ENCODE measurements at regions not wholly inside any gene's neighbourhood (a gene's known extent, or its start where the extent isn't known, plus 50 kb on each side); places are given as distances from the start of the nearest gene placed in this dataset.

DNA sequence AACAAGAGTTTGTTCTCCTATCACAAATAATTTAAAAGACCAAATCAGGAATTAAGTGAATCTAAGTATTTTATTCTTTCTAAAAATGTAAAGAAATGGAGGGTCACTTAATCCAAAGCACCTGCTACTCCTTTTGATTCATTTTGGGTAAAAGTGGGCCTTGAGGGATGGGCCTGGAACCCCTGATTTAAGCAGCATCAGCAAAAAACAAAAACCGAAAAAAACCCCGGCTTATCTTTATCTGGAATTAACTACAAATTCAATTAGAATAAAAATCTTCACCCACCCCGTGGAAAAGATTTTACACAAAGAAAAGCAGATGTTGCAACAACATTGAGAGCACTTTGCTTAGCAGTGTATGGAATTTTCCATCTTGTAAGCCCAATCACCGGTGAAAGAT is 1018.2 kb downstream of the MCTP2 start:
- no peaks in the 10 kb centered on the region for H3K27me3 ChIP-seq (replicated peaks; ENCODE audit: insufficient read depth, low read length)
- H4K20me1 ChIP-seq (ENCODE audit: insufficient read depth, low read length) = no peaks in the 10 kb centered on the region
- no peaks in the 10 kb centered on the region for H3K79me2 ChIP-seq (ENCODE audit: low read length)
- H3K4me2 ChIP-seq (ENCODE audit: low read depth, low read length) = no peak overlapping the region
- no peaks in the 10 kb centered on the region for H3K9me2 ChIP-seq (replicated peaks; ENCODE audit: insufficient read depth, low read length)
- H3K9me3 ChIP-seq (replicated peaks; ENCODE audit: insufficient read depth, low read length) = no peaks in the 10 kb centered on the region
- no peak overlapping the region for H3K27ac ChIP-seq (ENCODE audit: low read length)
- no peaks in the 10 kb centered on the region for H3K36me3 ChIP-seq (replicated peaks; ENCODE audit: insufficient read depth, low read length)
- TF ChIP-seq EZH2 (optimal IDR thresholded peaks at IDR 0.05; ENCODE audit: low read depth, low read length) = no peak
- no peak for TF ChIP-seq EZH2phosphoT487 (IDR thresholded peaks at IDR 0.05; ENCODE audit: low read length)
- TF ChIP-seq, protein P1, sequence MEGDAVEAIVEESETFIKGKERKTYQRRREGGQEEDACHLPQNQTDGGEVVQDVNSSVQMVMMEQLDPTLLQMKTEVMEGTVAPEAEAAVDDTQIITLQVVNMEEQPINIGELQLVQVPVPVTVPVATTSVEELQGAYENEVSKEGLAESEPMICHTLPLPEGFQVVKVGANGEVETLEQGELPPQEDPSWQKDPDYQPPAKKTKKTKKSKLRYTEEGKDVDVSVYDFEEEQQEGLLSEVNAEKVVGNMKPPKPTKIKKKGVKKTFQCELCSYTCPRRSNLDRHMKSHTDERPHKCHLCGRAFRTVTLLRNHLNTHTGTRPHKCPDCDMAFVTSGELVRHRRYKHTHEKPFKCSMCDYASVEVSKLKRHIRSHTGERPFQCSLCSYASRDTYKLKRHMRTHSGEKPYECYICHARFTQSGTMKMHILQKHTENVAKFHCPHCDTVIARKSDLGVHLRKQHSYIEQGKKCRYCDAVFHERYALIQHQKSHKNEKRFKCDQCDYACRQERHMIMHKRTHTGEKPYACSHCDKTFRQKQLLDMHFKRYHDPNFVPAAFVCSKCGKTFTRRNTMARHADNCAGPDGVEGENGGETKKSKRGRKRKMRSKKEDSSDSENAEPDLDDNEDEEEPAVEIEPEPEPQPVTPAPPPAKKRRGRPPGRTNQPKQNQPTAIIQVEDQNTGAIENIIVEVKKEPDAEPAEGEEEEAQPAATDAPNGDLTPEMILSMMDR (IDR thresholded peaks at IDR 0.05; ENCODE audit: low read length) = no peak
- no peak overlapping the region for H2AFZ ChIP-seq (ENCODE audit: low read length)
- H3K9ac ChIP-seq (ENCODE audit: low read length) = no peak overlapping the region
- no peaks in the 10 kb centered on the region for H3F3A ChIP-seq (ENCODE audit: insufficient read depth, low read length)
- no peak overlapping the region for H3K4me3 ChIP-seq (ENCODE audit: low read length)
- no peaks in the 10 kb centered on the region for H3K4me1 ChIP-seq (ENCODE audit: low read length)
- no peak for DNase-seq

DNA sequence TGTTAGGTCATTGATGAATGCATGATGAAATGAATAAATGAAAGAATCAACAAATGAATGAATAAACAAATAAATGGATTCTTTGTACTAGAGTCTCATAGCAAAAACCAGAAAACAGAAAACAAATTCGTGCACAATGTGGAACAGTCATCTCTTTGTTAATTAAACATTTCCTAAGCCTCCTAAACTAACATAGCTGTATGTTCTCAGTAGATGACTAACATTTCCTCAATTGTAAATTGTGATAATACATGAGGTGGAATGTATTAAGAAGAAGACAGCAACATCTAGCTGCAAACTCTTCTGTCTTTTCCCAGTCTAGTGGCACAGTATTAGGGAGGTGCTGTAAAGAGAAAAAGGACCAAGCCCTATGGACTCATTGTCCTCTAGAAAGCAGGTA is 1021.0 kb downstream of the MCTP2 start:
- H4K20me1 ChIP-seq (ENCODE audit: insufficient read depth, low read length) = no peaks in the 10 kb centered on the region
- H3F3A ChIP-seq (ENCODE audit: insufficient read depth, low read length) = no peaks in the 10 kb centered on the region
- no peak overlapping the region for H3K27ac ChIP-seq (ENCODE audit: low read length)
- no peak overlapping the region for H2AFZ ChIP-seq (ENCODE audit: low read length)
- H3K9ac ChIP-seq (ENCODE audit: low read length) = no peak overlapping the region
- H3K4me1 ChIP-seq (ENCODE audit: low read length) = no peaks in the 10 kb centered on the region
- H3K4me2 ChIP-seq (ENCODE audit: low read depth, low read length) = no peak overlapping the region
- no peaks in the 10 kb centered on the region for H3K9me3 ChIP-seq (replicated peaks; ENCODE audit: insufficient read depth, low read length)
- no peaks in the 10 kb centered on the region for H3K79me2 ChIP-seq (ENCODE audit: low read length)
- no peaks in the 10 kb centered on the region for H3K27me3 ChIP-seq (replicated peaks; ENCODE audit: insufficient read depth, low read length)
- H3K4me3 ChIP-seq (ENCODE audit: low read length) = no peak overlapping the region
- H3K36me3 ChIP-seq (replicated peaks; ENCODE audit: insufficient read depth, low read length) = no peaks in the 10 kb centered on the region
- no peaks in the 10 kb centered on the region for H3K9me2 ChIP-seq (replicated peaks; ENCODE audit: insufficient read depth, low read length)
- no peak for DNase-seq
- TF ChIP-seq EZH2 (optimal IDR thresholded peaks at IDR 0.05; ENCODE audit: low read depth, low read length) (no peak), EZH2phosphoT487 (IDR thresholded peaks at IDR 0.05; ENCODE audit: low read length) (no peak)
- TF ChIP-seq, protein P1 (IDR thresholded peaks at IDR 0.05; ENCODE audit: low read length) = no peak

DNA sequence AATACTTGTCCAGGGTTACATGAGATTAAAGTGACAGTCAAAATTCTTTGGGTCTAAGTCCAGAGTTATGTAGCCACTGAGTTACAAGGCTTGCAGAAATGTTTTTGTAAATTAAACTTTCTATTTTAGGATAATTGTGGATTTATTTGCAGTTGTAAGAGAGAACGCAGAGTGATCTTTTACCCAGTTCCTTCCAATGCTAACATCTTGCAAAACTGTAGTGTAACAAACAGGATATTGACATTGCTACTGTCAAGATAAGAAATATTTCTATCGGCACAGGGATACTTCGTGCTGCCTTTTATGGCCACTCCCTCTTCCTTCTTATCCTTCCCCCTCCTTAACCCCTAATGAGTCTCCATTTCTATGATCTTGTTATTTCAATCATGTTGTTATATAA is 1022.9 kb downstream of the MCTP2 start:
- TF ChIP-seq, protein P1 (IDR thresholded peaks at IDR 0.05; ENCODE audit: low read length) = no peak
- TF ChIP-seq EZH2 (optimal IDR thresholded peaks at IDR 0.05; ENCODE audit: low read depth, low read length) (no peak), EZH2phosphoT487 (IDR thresholded peaks at IDR 0.05; ENCODE audit: low read length) (no peak)
- Histone ChIP-seq H3K79me2 (ENCODE audit: low read length) (no peaks in the 10 kb centered on the region), H3F3A (ENCODE audit: insufficient read depth, low read length) (no peaks in the 10 kb centered on the region), H4K20me1 (ENCODE audit: insufficient read depth, low read length) (no peaks in the 10 kb centered on the region), H2AFZ (ENCODE audit: low read length) (no peak overlapping the region), H3K4me3 (ENCODE audit: low read length) (no peak overlapping the region), H3K27me3 (replicated peaks; ENCODE audit: insufficient read depth, low read length) (no peaks in the 10 kb centered on the region), H3K27ac (ENCODE audit: low read length) (no peak overlapping the region), H3K36me3 (replicated peaks; ENCODE audit: insufficient read depth, low read length) (no peaks in the 10 kb centered on the region), H3K9ac (ENCODE audit: low read length) (no peak overlapping the region), H3K4me1 (ENCODE audit: low read length) (no peaks in the 10 kb centered on the region), H3K4me2 (ENCODE audit: low read depth, low read length) (no peak overlapping the region), H3K9me2 (replicated peaks; ENCODE audit: insufficient read depth, low read length) (no peaks in the 10 kb centered on the region), H3K9me3 (replicated peaks; ENCODE audit: insufficient read depth, low read length) (no peaks in the 10 kb centered on the region)
- DNase-seq = no peak

Data from MM.1S (cell line).